ENCODE measurements at regions not wholly inside any gene's neighbourhood (a gene's known extent, or its start where the extent isn't known, plus 50 kb on each side); places are given as distances from the start of the nearest gene placed in this dataset.

DNA sequence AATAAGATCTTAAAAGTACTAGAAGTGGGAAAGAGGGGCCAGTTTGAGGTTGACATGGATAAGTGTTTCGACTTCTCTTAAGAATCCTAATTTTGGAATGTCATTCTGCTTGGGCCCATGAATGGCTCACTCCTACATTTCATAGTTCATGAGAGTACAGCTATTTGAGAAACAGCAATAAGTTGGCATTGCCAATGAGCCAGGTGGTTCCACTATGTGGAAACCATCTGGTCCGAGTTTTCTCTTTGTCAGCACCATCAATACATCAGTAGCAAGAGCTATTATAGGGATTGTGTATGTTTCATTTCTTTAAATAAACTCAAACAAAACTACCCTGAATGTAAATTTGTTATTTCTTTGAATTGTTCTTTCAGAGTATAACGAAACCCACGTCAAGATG, 78.1 kb upstream of the NEBL start:
- TF ChIP-seq CTCF (IDR thresholded peaks at IDR 0.05; ENCODE audit: control extremely low read depth in 1 of 3, insufficient read depth in 1 of 3, low read depth in 1 of 3, low read length in 3 of 3) (no peak), EZH2 (IDR thresholded peaks at IDR 0.05; ENCODE audit: low read depth, low read length, severe bottlenecking) (no peak), POLR2A (IDR thresholded peaks at IDR 0.05; ENCODE audit: control extremely low read depth in 1 of 2, low read depth in 2 of 2, low read length in 2 of 2) (no peak)
